Ramos (cell line): ENCODE measurements at regions not wholly inside any gene's neighbourhood (a gene's known extent, or its start where the extent isn't known, plus 50 kb on each side); places are given as distances from the start of the nearest gene placed in this dataset.

Source experiments
- in situ Hi-C: fragments of 300-500 bp; cut with MboI; formaldehyde crosslinking; loops from one replicate; pipeline ENCODE4 v1.14.3; 2022; ENCODE audit warnings: low sequenced_read_pairs; ENCODE audit not compliant: unreplicated experiment

DNA sequence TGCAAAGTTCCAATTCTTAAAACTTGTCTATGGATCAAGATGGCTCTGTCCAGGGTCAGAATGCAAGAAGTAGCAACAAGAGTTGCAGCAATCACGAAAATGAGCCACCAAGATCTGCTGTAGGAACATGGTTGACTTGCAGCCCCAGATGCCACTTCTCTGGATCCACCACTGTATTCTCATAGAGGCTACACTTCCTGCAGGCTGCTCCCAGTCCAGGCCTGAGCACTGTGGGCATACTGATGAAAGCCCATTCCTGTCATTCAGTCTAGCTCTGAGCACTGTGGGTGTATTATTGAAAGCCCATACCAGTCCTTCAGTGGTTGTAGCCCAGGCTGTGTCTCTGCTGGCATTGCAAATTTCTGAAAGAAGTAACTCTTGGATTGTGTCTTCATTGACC is 213.9 kb upstream of the AGAP1 start:
- in situ Hi-C loops: no loop called here

DNA sequence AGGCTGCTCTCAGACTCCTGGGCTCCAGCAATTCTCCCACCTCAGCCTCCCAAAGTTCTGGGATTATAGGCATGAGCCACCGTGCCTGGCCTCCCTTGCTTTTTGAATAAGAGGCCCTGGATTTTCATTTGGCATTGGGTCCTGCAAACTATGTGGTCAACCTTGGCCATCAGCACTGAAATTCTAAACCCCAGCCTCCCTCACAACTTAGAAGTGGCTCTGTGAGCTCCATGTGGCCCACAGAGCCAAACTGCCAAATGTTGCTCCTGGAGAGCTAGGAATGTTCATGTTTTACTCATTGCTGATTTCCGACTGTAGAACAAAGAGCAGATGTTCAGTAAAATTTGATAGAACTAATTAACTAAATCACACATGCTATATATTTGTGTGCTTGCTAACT is 210.6 kb upstream of the AGAP1 start:
- in situ Hi-C loops: no loop called here

DNA sequence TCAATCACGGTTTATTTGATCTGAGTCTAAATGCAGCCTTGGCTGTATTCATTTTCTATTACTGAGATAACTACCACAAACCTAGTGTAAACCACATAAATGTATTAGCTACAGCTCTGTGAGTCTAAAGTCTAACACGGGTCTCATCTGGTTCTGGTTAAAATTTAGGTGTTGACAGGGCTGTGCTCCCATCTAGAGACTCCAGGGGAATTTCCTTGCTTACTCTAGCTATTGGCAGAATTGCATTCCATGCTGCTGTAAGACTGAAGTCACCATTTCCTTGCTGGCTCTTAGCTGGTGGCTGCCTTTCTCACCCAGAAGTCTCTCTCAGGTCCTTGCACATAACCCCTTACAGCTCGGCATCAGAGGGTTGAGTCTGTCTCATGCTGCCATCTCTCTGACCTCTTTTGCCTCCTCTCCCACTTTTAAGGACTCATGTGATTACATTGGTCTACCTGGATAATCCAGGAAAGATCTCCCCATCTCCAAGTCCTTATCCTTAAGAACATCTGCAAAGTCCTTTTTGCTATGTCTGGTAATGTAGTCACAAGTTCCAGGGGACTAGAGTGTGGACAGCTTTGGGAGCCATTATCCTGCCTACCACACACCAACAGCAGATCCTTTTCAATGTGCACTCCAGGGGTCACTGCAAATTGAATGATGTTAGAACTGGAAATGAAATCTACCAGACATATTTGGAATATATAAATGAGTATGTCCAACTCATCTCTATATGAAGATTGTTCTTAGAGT is 207.0 kb upstream of the AGAP1 start:
- in situ Hi-C loops: no loop called here

DNA sequence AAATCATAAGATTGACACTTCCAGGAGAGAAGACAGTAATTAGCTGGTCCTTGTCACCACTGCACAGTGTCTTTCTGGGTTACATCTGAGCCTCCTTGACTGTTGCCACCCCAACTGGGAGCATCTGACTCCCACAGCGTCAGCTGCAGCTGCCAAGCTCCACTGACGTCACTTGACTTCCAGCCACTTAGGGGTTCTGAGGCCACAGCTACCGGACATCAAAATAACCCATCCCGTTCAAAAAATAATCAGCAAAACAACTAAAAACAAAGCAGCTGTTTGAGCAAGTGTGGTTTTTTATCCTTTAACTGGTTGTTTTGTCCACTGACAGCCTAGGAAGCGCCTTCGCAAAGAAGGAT is 206.5 kb upstream of the AGAP1 start:
- in situ Hi-C loops: no loop called here

DNA sequence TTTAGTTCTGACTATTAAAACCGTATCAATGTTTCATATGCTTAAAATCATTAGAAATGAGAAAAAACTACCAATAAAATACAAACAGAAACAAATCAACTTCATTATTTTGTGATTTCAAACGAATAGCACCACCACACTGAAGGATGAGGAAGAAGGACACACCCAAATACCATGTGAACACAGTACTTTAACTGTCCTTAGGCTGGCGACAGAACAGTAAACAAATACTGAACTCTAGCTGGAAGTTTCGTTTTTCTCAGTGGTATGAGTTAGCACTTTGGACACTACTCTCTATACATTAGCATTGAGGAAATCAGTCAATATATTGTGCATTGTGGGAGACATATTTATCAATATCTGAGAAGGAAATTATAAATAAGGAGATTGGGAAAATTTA is 202.4 kb upstream of the AGAP1 start:
- in situ Hi-C loops: no loop called here

DNA sequence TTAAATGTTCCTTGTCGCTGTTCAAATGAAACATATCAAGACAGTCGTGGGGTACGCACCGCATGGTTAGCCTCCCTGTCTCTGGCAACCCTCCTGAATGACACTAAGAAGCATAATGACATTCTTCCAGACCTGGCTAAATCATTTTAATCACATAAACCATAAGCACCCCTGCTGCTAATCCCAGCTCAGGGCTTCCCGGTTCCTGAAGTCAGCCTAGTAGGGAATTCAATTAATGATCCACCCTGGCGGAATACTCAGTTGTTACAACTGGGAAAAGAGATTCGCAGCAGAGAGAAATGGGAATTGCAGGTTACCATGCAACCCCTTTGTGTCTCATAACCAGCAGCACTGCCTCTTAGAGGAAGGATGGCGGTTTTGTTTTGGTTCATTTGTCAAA is 200.8 kb upstream of the AGAP1 start:
- in situ Hi-C loops: no loop called here

DNA sequence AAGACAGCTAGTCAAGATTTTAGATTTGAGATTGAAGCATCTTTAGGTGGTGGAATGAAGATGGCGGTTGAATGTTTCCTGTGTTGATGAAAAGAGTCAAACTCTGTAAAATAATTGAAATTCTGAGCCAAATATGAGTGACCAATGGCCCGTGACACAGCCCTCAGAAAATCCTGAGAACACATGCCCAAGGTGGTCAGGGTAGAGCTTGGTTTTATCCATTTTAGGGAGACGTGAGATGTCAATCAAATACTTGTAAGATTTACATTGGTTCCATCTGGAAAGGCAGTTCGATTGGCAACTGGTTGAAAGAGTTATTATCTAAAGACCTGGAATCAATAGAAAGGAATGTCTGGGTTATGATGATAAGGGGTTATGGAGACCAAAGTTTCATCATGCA is 198.0 kb upstream of the AGAP1 start:
- in situ Hi-C loops: no loop called here

DNA sequence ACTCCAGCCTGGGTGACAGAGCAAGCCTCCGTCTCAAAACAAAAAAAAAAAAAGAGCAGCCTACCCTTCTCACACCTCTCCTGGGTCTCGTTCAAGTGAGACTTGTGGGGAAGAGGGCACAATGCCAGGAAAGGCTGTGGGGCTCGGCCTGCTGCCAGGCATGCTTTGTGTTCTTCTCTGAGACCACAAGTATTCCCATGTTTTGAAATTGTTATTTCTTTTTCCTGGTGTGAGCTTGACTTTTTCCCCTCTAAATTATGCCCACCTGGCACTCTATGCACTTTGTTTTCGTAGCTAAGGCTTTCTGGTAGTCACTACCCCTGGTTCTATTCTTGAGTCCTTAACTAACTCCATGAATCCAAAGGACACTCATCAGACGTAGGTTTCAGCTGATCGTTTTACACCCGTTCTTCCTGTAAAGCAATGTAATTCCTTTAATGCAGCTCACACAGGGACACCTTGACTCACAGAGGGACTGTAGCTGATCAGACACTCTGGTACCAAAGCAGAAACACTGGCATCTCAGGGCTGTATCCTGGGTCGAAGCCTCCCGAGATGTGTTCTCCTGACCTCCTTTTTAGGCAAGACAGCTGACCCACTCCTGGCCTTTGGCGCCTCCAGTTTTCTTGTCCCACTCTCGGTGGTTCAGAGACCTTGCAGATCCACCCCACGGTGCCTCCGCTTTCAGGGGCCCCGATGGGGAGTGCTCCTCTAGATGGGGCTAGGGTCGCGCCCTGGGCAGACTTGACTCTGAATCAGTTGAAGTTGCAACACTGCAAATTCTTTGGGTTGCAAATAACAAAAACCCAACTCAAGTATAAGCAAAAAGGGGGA is 193.3 kb upstream of the AGAP1 start:
- in situ Hi-C loops: no loop called here

DNA sequence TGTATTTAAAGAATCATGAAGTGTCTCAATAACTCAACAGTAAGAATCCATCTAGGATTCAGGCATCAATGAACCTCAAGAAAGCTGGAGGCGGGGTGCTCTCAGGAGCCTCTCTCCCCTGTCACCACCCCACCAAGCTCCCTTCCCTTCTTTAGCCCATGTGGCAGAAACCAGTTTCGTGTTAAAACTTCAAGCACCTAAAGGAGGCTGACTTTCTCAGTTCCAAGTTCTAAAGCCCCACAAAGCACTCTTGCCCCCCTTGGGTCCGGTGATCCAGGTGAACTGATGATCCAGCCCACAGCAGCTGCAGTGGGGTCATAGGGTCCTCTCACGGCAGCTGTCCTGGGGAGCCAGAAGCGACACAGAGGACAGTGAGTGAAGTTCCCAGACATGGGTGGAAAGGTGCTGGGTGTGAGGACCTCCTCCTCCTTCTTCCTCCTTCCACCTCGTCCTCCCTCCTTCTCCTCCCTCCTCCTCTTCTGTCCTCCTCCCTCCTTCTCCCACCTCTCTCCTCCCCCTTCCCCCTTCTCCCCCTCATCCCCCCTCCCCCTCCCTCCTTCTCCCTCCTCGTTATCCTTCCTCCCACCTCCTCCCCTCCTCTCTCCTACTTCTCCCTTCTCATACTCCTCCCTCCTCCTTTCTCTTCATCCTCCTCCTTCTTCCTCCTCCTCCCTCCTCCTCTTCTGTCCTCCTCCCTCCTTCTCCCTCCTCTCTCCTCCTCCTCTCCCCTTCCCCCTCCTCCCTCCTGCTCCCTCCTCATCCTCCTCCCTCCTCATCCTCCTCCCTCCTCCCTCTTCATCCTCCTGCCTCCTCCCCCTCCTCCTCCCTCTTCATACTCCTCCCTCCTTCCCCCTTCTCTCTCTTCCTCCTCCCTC is 192.4 kb upstream of the AGAP1 start:
- in situ Hi-C loops: no loop called here

DNA sequence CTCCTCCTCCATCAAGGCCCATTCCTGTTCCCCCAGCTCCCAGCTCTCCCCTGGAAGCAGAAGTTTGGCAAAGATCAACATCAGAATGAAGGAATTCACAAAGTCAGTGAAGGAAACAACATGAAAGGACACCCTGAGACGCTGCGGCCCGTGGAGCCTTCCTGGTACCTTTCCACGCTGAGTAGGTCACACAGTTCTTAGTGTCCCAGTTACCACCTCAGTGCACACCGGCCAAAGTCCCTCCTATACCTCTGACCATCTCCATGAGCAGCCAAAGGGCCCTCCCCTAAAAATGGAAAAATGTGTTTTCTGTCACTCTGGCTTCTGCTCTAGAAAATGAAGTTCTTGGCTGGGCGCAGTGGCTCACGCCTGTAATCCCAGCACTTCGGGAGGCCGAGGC is 191.6 kb upstream of the AGAP1 start:
- in situ Hi-C loops: no loop called here

DNA sequence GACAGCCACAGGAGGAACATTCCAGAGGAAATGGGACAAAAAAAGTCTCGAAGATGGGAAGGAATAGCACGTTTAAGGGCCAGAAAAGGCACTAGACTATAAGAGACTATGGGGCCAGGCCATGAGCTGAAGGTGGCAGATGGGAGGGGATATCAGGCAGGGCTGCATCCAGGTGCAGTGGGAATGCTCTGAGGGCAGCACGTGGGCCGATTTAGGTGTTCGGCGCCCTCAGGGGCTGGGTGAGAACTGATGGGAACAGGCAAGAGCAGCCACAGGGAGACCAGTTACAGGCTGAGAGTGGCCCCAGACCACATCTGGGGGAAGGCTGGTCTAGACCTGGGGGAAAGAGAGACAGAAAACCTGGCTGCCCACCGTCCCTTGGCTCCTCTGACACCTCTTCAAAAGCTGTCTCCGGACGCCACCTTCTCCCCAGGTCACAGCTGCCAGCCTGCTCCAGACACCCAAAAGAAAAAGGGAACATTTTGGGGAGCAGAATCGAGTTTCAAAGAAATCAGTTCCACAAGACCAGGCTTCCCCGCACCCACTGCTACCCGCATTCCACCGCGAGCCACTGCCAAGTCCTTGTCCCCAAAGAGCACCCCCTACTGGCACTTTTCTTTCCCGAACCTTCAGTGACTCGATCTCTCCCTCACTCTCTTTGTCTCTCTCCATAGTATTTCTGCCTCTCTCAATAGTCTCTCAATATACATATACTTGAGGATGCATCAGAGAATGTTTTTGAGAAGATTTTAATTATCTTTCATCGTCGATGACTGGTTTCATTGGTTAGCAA is 190.1 kb upstream of the AGAP1 start:
- in situ Hi-C loops: no loop called here

DNA sequence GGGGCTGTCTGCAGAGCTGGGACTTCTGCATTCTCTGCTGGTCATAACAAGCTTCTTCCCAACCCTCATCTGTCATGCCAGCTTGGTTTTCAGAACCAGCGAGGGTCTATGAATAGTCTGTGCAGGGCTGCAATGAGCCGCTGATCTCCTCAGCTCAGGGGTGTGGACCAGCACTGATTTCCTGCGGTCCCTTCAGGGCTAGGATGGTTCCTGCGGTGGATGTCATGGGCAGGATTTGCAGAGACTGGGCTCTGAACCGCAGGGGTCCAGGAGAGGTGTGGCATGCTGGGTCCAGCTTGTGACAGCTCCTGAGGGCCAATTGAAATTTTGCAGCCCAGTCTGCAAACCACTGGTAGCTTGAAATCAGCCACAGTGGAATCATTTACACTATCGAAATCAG is 188.2 kb upstream of the AGAP1 start:
- in situ Hi-C loops: no loop called here

DNA sequence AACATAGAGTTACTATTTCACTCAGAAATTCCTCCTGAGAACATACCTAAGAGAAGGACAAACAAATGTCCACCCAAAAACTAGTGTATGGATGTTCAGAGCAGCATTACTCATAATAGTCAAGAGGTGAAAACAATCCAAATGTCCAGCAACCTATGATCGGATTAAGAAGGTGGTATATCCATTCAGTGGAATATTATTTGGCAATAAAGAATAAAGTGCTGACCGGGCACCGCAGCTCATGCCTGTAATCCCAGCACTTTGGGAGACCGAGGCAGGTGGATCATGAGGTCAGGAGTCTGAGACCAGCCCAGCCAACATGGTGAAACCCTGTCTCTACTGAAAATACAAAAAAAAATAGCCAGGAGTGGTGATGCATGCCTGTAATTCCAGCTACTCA is 182.8 kb upstream of the AGAP1 start:
- in situ Hi-C loops: no loop called here

DNA sequence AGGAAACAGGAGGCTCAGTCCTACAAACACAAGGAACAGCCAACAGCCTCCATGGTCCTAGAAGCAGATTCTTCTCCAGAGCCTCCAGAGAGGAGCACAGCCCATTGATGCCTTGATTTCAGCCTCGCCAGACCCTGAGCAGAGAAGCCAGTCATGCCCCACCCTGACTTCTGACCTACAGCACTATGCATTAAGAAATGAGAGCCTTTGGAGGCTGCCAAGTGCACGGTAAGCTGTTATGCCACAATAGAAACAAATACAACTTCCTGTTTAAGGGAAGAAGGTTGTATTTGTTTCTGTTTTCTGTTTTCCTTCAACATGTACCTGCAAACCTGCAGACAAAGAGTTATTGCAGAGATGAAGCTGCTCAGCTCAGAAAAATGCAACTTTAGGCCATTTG is 181.3 kb upstream of the AGAP1 start:
- in situ Hi-C loops: no loop called here

DNA sequence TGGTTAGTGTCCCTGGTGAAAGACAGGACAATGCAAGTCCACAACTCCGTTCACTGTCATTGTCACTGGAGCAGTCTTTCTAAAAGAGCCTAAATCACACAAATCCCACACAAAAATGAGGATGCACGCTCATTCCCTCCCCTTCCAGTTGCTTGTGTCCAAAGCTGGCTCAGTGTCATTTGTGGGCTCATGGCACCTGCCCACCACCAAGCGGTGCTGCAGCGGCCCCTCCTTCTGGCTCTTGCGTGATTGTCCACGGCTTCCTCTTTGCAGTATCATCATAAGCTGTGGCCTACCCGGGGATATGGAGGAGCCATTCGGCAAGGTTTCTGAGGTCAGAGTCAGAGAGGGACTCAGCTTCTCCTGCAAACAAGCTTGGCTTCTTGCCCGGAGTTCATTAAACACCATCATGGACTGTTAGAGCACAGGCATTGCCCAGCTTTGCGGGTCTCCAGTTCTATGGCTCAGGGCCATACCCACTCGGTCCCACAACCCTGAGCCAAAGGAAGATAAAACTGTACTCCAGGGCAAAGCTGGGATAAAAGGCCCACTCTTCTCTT is 179.4 kb upstream of the AGAP1 start:
- in situ Hi-C loops: no loop called here

DNA sequence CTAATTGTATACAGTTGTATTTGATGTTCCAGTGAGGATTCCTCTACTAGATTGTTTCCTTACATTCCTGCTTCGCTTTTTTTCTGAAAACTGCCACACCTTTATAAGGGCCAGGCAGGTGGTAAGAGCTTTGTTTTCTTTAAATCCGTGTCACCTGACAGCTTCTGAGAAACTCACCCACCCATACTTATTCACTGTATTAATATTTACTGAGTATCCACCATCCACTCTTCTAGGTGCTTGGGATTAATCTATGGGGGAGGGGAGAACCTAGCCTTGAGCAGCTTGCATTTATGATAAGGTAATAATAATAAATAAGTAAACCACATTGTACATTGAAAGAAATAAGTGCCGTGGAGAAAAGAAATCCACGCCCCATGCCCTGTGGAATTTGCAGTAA is 174.7 kb upstream of the AGAP1 start:
- in situ Hi-C loops: no loop called here

DNA sequence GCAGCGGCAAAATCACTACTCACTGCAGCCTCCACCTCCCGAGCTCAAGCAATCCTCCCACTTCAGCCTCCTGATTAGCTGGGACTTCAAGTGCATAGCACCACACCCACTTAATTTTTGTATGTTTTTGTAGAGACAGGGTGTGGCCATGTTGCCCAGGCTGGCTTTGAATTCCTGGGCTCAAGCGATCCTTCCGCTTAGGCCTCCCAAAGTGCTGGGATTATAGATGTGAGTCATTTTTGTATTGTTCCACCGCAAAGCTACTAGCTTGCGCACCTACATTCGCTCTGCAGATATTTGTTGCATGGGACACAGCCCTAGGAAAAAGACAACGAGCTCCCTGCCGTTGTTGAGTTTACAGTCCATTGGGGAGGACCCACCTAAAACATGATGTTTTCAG is 173.5 kb upstream of the AGAP1 start:
- in situ Hi-C loops: no loop called here

DNA sequence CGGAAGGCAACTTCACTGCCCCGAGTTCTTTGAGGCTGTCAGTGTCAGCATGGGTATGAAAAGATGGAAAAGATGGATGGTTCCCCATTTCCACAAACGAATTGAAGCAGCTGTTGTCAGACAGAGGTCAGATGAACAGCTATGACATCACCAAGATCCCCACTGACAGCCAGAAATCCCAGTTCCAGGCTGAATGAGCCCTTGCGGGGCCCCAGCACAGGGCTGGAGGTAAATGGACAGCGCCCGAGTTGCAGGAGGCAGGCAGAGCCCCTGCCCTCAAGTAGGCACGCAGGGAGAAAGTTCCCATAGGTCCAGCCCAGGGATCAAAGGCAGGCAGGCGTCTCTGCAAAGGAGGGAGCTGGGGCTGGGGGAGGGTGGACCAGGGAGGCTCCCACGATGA is 169.5 kb upstream of the AGAP1 start:
- in situ Hi-C loops: no loop called here

DNA sequence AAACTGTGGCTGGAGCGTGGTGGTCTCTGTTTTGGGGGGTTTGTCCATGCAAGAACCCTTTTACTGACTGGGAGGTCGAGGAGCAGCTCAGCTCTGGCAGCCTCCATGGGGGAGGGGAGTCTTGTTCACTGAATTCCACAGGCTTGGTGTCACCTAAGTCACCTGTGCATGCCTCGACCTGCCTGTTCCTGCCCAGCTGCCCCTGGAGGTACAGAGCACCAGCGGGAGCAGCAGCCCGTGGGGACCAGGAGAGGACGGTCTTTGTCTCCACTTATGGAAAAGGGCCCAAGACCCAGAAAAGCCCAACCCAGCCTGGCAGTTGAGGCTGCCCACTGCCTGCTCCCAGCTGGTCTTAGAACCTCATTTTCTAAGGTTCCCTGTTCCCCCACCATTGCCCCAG is 168.7 kb upstream of the AGAP1 start:
- in situ Hi-C loops: no loop called here

DNA sequence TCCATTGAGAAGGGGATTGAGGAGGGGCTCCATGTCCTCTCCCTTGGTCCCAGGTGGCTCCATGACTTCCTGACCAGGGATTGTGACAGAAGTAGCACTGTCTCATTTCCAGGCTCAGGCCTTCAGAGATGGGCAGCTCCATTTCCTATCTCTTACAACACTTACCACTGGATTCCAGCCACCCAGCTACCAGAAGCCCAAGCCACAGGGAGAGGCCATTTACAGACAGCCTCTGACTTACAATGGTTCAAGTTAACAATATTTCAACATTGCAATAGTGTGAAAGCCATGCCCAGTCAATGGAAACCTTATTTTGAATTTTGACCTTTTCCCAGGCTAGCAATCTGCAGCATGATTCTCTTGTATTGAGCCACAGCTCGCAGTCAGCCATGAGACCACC is 164.9 kb upstream of the AGAP1 start:
- in situ Hi-C loops: no loop called here
